ENCODE measurements at regions not wholly inside any gene's neighbourhood (a gene's known extent, or its start where the extent isn't known, plus 50 kb on each side); places are given as distances from the start of the nearest gene placed in this dataset.

DNA sequence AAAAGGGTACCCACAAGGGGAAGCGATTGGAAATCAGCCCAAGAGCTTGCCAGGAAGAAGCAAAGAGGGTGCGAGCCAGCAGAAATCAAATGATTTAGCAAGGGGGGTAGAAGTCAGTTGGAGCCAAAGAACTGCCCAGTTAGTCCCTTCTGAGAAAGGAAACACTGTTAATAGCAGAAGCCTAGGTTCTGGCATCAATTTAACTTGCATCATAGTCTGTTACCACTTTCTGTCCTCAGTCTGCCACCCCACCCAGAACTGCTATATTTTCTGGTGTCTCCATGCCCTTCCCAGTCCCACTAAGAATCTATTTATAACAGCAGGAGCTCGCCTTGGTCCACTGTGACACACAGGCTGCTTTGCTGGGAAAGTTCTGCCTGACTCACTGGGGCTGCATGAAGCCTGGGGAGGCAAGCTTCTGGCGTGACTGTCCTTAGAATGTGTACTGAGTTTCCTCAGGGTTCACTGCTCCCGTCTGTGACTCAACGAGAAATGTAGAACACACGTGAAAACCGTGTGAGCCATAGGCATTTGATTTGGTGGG lies 157.8 kb upstream of the TTC29 start:
- TF ChIP-seq CTCF (IDR thresholded peaks at IDR 0.05), result no peak
- TF ChIP-seq POLR2A (IDR thresholded peaks at IDR 0.05), result no peak
- peak in 1 of 2 donors; percentile 73 for TF ChIP-seq EP300 (IDR thresholded peaks at IDR 0.05)

Measured in tibial nerve (tissue), 4 donors.